ENCODE measurements at regions not wholly inside any gene's neighbourhood (a gene's known extent, or its start where the extent isn't known, plus 50 kb on each side); places are given as distances from the start of the nearest gene placed in this dataset.

- TF ChIP-seq, protein P1, sequence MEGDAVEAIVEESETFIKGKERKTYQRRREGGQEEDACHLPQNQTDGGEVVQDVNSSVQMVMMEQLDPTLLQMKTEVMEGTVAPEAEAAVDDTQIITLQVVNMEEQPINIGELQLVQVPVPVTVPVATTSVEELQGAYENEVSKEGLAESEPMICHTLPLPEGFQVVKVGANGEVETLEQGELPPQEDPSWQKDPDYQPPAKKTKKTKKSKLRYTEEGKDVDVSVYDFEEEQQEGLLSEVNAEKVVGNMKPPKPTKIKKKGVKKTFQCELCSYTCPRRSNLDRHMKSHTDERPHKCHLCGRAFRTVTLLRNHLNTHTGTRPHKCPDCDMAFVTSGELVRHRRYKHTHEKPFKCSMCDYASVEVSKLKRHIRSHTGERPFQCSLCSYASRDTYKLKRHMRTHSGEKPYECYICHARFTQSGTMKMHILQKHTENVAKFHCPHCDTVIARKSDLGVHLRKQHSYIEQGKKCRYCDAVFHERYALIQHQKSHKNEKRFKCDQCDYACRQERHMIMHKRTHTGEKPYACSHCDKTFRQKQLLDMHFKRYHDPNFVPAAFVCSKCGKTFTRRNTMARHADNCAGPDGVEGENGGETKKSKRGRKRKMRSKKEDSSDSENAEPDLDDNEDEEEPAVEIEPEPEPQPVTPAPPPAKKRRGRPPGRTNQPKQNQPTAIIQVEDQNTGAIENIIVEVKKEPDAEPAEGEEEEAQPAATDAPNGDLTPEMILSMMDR (IDR thresholded peaks at IDR 0.05): no peak
- no peak for TF ChIP-seq POLR2A (IDR thresholded peaks at IDR 0.05)
- no peak for TF ChIP-seq POLR2AphosphoS5 (IDR thresholded peaks at IDR 0.05)
- H3K9me3 ChIP-seq: peaks cover 0 to 8% of the 10 kb centered on the region in 2 donors
- no peak for DNase-seq (ENCODE audit: low spot score in 2 of 2)
- H3K4me3 ChIP-seq: no peak overlapping the region
- H3K27me3 ChIP-seq: peaks cover 0 to 23% of the 10 kb centered on the region in 2 donors
- intact Hi-C loops (cut with DNase I; ENCODE audit: low total_unique reads): no loop called here
- no peak overlapping the region for H3K27ac ChIP-seq
- H3K36me3 ChIP-seq: no peaks in the 10 kb centered on the region
- no peaks in the 10 kb centered on the region for H3K4me1 ChIP-seq
These were observed 76.8 kb upstream of the DUSP22 start for GRCh38 chr6:215335-216034.

DNA sequence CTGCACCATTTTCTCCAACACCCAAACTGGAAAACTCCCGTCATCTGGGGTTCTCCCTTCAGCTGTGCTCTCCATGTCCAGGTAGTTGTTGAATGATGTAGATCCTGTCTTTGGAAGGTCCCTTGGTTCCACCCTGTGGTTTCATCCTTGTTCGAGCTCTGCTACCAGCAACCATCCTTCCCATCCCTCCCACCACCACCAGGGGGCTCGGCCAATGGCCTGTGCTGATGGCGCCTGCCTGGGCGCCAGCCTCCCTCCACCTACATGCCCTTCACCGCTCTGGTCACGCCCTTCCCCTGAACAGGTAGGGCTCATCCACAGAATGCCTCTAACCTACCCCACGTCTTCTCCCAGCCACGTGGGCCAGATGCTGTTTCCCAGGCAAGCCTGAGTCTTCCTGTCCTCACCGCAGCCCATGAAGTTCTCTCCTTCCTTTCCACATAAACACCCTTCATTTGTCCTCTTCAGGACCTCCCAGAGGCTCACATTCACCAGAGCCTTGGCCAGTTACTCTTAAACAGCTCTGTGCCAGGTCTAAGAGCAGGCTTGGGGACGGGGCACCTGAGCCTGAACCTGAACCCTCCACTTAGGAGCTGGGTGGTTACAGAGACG lies 75.1 kb upstream of the DUSP22 start:
- TF ChIP-seq, protein P1 (IDR thresholded peaks at IDR 0.05): no peak
- no peak for TF ChIP-seq POLR2AphosphoS5 (IDR thresholded peaks at IDR 0.05)
- TF ChIP-seq POLR2A (IDR thresholded peaks at IDR 0.05): no peak
- peaks cover 0 to 8% of the 10 kb centered on the region in 2 donors for H3K27me3 ChIP-seq
- no peak overlapping the region for H3K4me3 ChIP-seq
- H3K36me3 ChIP-seq: no peaks in the 10 kb centered on the region
- no peaks in the 10 kb centered on the region for H3K4me1 ChIP-seq
- no peak for DNase-seq (ENCODE audit: low spot score in 2 of 2)
- intact Hi-C loops (cut with DNase I; ENCODE audit: low total_unique reads): no loop called here
- no peak overlapping the region for H3K27ac ChIP-seq
- peaks cover 0 to 8% of the 10 kb centered on the region in 2 donors for H3K9me3 ChIP-seq

- peaks cover 0 to 8% of the 10 kb centered on the region in 2 donors for H3K9me3 ChIP-seq
- H3K27ac ChIP-seq: no peak overlapping the region
- no peaks in the 10 kb centered on the region for H3K4me1 ChIP-seq
- DNase-seq (ENCODE audit: low spot score in 2 of 2): no peak
- TF ChIP-seq POLR2A (IDR thresholded peaks at IDR 0.05) (no peak), POLR2AphosphoS5 (IDR thresholded peaks at IDR 0.05) (no peak)
- TF ChIP-seq, protein P1 (IDR thresholded peaks at IDR 0.05): no peak
- intact Hi-C loops (cut with DNase I; ENCODE audit: low total_unique reads): no loop called here
- H3K4me3 ChIP-seq: no peak overlapping the region
- H3K36me3 ChIP-seq: no peaks in the 10 kb centered on the region
- H3K27me3 ChIP-seq: peaks cover 0 to 8% of the 10 kb centered on the region in 2 donors
These were observed 73.9 kb upstream of the DUSP22 start for GRCh38 chr6:218153-219018.

- Histone ChIP-seq H3K36me3 (no peaks in the 10 kb centered on the region), H3K4me3 (no peak overlapping the region), H3K27ac (no peak overlapping the region), H3K9me3 (peaks cover 0 to 2% of the 10 kb centered on the region in 2 donors), H3K27me3 (peaks cover 0 to 8% of the 10 kb centered on the region in 2 donors), H3K4me1 (no peaks in the 10 kb centered on the region)
- no peak for DNase-seq (ENCODE audit: low spot score in 2 of 2)
- intact Hi-C loops (cut with DNase I; ENCODE audit: low total_unique reads): no loop called here
- TF ChIP-seq POLR2A (IDR thresholded peaks at IDR 0.05): no peak
- TF ChIP-seq, protein P1 (IDR thresholded peaks at IDR 0.05): no peak
- TF ChIP-seq POLR2AphosphoS5 (IDR thresholded peaks at IDR 0.05): no peak
These were observed 73.2 kb upstream of the DUSP22 start for GRCh38 chr6:219019-219570.

Data from breast epithelium (tissue), 4 donors.